Aorta (tissue), 5 donors: ENCODE measurements at regions not wholly inside any gene's neighbourhood (a gene's known extent, or its start where the extent isn't known, plus 50 kb on each side); places are given as distances from the start of the nearest gene placed in this dataset.

Experiments used
- ATAC-seq: fragments of 200-7000 bp; cut with Tn5 transposase; one replicate; pipeline ENCODE4 v1.9.1; 2022; ENCODE audit warnings: moderate library complexity; ENCODE audit not compliant: low FRiP score
- DNase-seq, 2 donors: peaks; one replicate each; pipeline ENCODE4 v3.0.0-alpha.2; 2020
- H3K27ac ChIP-seq, 2 donors: one replicate each; pipeline ENCODE4 v1.5.1; 2013; ENCODE audit warnings: low read length in 2 of 2, mild to moderate bottlenecking in 2 of 2, moderate library complexity in 2 of 2, control low read depth in 1 of 2, inconsistent platforms in 1 of 2, low read depth in 1 of 2
- H3K27me3 ChIP-seq, 2 donors: one replicate each; pipeline ENCODE4 v1.6.1; 2013; ENCODE audit warnings: control low read depth in 1 of 2, low read length in 1 of 2, mild to moderate bottlenecking in 1 of 2, moderate library complexity in 1 of 2; ENCODE audit not compliant: insufficient read depth in 2 of 2, control insufficient read depth in 1 of 2
- H3K36me3 ChIP-seq, 2 donors: one replicate each; pipeline ENCODE4 v1.6.1; 2013; ENCODE audit warnings: control low read depth in 1 of 2, low read length in 1 of 2, mild to moderate bottlenecking in 1 of 2; ENCODE audit not compliant: insufficient read depth in 2 of 2, control insufficient read depth in 1 of 2
- H3K4me1 ChIP-seq, 2 donors: one replicate each; pipeline ENCODE4 v1.6.1; 2013; ENCODE audit warnings: low read length in 2 of 2, control low read depth in 1 of 2, mild to moderate bottlenecking in 1 of 2, moderate library complexity in 1 of 2; ENCODE audit not compliant: insufficient read depth in 2 of 2, control insufficient read depth in 1 of 2
- H3K4me3 ChIP-seq, 2 donors: one replicate each; pipeline ENCODE4 v1.5.1; 2013; ENCODE audit warnings: low read length in 2 of 2, control low read depth in 1 of 2, mild to moderate bottlenecking in 1 of 2
- H3K9me3 ChIP-seq: one replicate; pipeline ENCODE4 v1.6.1; 2013; ENCODE audit warnings: mild to moderate bottlenecking, low read length; ENCODE audit not compliant: control insufficient read depth
- WGBS, 2 donors: extraction: QIAGEN DNeasy Blood & Tissue Kit; methylation state at CpG; one replicate each; pipeline ENCODE4 v1.1.7; 2013; 5-methylcytosine and 5-hydroxymethylcytosine counted together
- intact Hi-C, 2 donors: fragments of 100-400 bp; cut with DNase I; formaldehyde crosslinking; loops; one replicate each; pipeline versions ENCODE4 v1.14.2 to v1.15.0; 2022
- donor health status: healthy with polysubstance abuse.
- donor health status: Bipolar disorder and iron deficiency.
- donor health status: DM: no; HTN: no; CAD: no.
- donor health status: DM: no; HTN: no; CAD: no.
- donor health status: DM: yes; HTN: yes; CAD: no.

GRCh38 chr14:28496364-28496763, 270.2 kb upstream of the FOXG1 start:
- no peaks in the 10 kb centered on the region for H3K4me1 ChIP-seq
- no peaks in the 10 kb centered on the region for H3K27me3 ChIP-seq
- intact Hi-C loops = no loop called here
- no peak for ATAC-seq
- no peaks in the 10 kb centered on the region for H3K36me3 ChIP-seq
- no peak overlapping the region for H3K4me3 ChIP-seq
- 80 to 85% methylated on average over 2 of the region's 2 CpGs for WGBS, 2 donors
- peaks cover 1% of the 10 kb centered on the region for H3K9me3 ChIP-seq
- no peak for DNase-seq
- no peak overlapping the region for H3K27ac ChIP-seq

GRCh38 chr14:28502517-28502916, 264.1 kb upstream of the FOXG1 start:
- ATAC-seq = no peak
- no peak for DNase-seq
- no peaks in the 10 kb centered on the region for H3K36me3 ChIP-seq
- H3K4me3 ChIP-seq = no peak overlapping the region
- H3K9me3 ChIP-seq = no peaks in the 10 kb centered on the region
- intact Hi-C loops = no loop called here
- no peak overlapping the region for H3K27ac ChIP-seq
- WGBS, 2 donors = 84 to 88% methylated on average over 3 of the region's 3 CpGs
- no peaks in the 10 kb centered on the region for H3K27me3 ChIP-seq
- no peaks in the 10 kb centered on the region for H3K4me1 ChIP-seq

DNA sequence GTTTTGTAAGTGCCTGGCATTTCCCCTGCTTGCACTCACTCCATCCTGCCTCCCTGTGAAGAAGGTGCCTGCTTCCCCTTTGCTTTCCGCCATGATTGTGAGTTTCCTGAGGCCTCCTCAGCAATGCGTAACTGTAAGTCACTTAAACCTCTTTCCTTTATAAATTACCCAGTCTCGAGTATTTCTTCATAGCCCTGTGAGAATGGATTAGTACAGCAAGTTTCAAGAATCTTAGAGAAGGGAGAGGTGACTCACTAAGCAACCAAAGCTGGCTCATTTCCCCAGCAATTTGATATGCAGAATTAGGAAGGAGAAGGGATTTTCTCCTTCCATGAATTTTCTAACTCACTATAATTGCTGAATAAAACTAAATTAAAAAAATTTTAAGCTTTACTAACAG, 251.0 kb upstream of the FOXG1 start:
- ATAC-seq (no peak), DNase-seq (no peak)
- Histone ChIP-seq H3K9me3 (no peaks in the 10 kb centered on the region), H3K4me3 (no peak overlapping the region), H3K27me3 (peaks cover 0 to 1% of the 10 kb centered on the region in 2 donors), H3K36me3 (no peaks in the 10 kb centered on the region), H3K4me1 (peaks cover 0 to 1% of the 10 kb centered on the region in 2 donors), H3K27ac (no peak overlapping the region)
- intact Hi-C loops = no loop called here
- 72 to 73% methylated on average over 3 of the region's 3 CpGs for WGBS, 2 donors

GRCh38 chr14:28536889-28537288, 229.7 kb upstream of the FOXG1 start:
- WGBS, 2 donors = 83 to 90% methylated on average over 5 of the region's 5 CpGs
- intact Hi-C loops = no loop called here
- Histone ChIP-seq H3K27ac (no peak overlapping the region), H3K9me3 (no peaks in the 10 kb centered on the region), H3K27me3 (no peaks in the 10 kb centered on the region), H3K4me3 (no peak overlapping the region), H3K36me3 (no peaks in the 10 kb centered on the region), H3K4me1 (no peaks in the 10 kb centered on the region)
- DNase-seq (no peak), ATAC-seq (no peak)

DNA sequence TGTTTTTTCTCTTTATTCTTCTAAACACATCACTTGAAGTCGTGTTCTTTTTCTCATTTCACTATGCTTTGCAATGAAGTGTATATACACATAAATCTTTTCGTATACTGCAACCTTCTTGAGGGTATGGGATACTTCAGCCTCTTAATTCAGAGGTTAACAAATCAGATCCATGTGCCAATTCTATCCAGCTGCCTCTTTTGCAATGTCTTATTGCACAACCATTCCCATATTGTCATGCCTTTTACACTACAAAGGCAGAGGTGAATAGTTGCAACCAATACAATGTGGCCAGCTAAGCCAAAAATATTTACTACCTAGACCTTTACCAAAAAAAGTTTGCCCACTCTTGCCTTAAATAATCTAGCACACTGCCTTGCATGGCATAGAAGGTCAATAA, 224.5 kb upstream of the FOXG1 start:
- intact Hi-C loops = no loop called here
- Histone ChIP-seq H3K36me3 (no peaks in the 10 kb centered on the region), H3K9me3 (no peaks in the 10 kb centered on the region), H3K27me3 (no peaks in the 10 kb centered on the region), H3K27ac (no peak overlapping the region), H3K4me3 (no peak overlapping the region), H3K4me1 (no peaks in the 10 kb centered on the region)
- ATAC-seq = no peak
- no peak for DNase-seq
- WGBS, 2 donors = 52 to 73% methylated on average over 2 of the region's 2 CpGs

DNA sequence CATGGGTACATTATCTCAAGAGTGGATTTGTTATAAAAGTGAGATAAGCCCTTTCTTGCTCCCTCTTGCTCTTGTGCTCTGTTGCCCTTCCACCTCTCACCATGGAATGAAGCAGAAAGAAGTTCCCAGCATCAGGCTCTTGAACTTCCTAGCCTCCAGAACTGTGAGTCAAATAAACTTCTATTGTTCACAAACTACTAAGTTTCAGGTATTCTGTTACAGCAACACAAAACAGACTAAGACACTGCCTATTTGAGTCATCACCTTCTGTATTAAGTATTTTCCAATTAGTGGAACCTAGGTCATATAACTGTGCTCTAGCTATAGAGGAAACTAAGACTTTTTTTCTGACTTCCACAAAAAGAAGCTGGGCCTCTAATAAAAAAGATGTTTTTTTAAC, 201.2 kb upstream of the FOXG1 start:
- Histone ChIP-seq H3K27me3 (no peaks in the 10 kb centered on the region), H3K4me1 (no peaks in the 10 kb centered on the region), H3K9me3 (no peaks in the 10 kb centered on the region), H3K27ac (no peak overlapping the region), H3K36me3 (no peaks in the 10 kb centered on the region), H3K4me3 (no peak overlapping the region)
- intact Hi-C loops = no loop called here
- DNase-seq = no peak
- no peak for ATAC-seq

- no peak for DNase-seq
- intact Hi-C loops = no loop called here
- H3K36me3 ChIP-seq = no peaks in the 10 kb centered on the region
- no peaks in the 10 kb centered on the region for H3K4me1 ChIP-seq
- H3K4me3 ChIP-seq = no peak overlapping the region
- WGBS, 2 donors = 16 to 24% methylated on average over 1 of the region's 1 CpG
- no peaks in the 10 kb centered on the region for H3K27me3 ChIP-seq
- H3K9me3 ChIP-seq = no peaks in the 10 kb centered on the region
- no peak overlapping the region for H3K27ac ChIP-seq
- ATAC-seq = no peak
Measured at GRCh38 chr14:28570391-28570790, 196.2 kb upstream of the FOXG1 start.

GRCh38 chr14:28571636-28572035, 195.0 kb upstream of the FOXG1 start:
- ATAC-seq (no peak), DNase-seq (no peak)
- no peaks in the 10 kb centered on the region for H3K4me1 ChIP-seq
- no peak overlapping the region for H3K4me3 ChIP-seq
- no peaks in the 10 kb centered on the region for H3K9me3 ChIP-seq
- H3K27ac ChIP-seq = no peak overlapping the region
- no peaks in the 10 kb centered on the region for H3K36me3 ChIP-seq
- H3K27me3 ChIP-seq = no peaks in the 10 kb centered on the region
- intact Hi-C loops = no loop called here
- 90% methylated on average over 2 of the region's 2 CpGs for WGBS, 2 donors

- Histone ChIP-seq H3K4me1 (no peaks in the 10 kb centered on the region), H3K27ac (no peak overlapping the region), H3K9me3 (no peaks in the 10 kb centered on the region), H3K27me3 (no peaks in the 10 kb centered on the region), H3K4me3 (no peak overlapping the region), H3K36me3 (no peaks in the 10 kb centered on the region)
- no peak for ATAC-seq
- intact Hi-C loops = no loop called here
- 80 to 83% methylated on average over 10 of the region's 10 CpGs for WGBS, 2 donors
- DNase-seq = no peak
Measured at GRCh38 chr14:28576523-28576922, 190.1 kb upstream of the FOXG1 start.
